GM12891 (cell line): ENCODE measurements at regions not wholly inside any gene's neighbourhood (a gene's known extent, or its start where the extent isn't known, plus 50 kb on each side); places are given as distances from the start of the nearest gene placed in this dataset.

Experiments used
- POLR2A ChIP-seq: IDR thresholded peaks from 2 replicates; pipeline ENCODE4 v1.6.1; 2011; ENCODE audit warnings: low read depth, low read length, control low read depth
- POLR2AphosphoS5 ChIP-seq: IDR thresholded peaks from 2 replicates; pipeline ENCODE4 v1.6.1; 2011; ENCODE audit warnings: low read depth, low read length, control low read depth
- POU2F2 ChIP-seq: IDR thresholded peaks from 2 replicates; pipeline ENCODE4 v1.6.1; 2011; ENCODE audit warnings: low read depth, mild to moderate bottlenecking, control low read depth, low read length, moderate library complexity
- TAF1 ChIP-seq: IDR thresholded peaks from 2 replicates; pipeline ENCODE4 v1.6.1; 2011; ENCODE audit warnings: low read depth, low read length, control low read depth

GRCh38 chr5:37979559-37979958 lies 139.7 kb upstream of the GDNF start:
- TF ChIP-seq TAF1 (no peak), POLR2AphosphoS5 (no peak), POLR2A (no peak), POU2F2 (no peak)
